Cardiac muscle cell (in vitro differentiated cells and primary cell): ENCODE measurements at regions not wholly inside any gene's neighbourhood (a gene's known extent, or its start where the extent isn't known, plus 50 kb on each side); places are given as distances from the start of the nearest gene placed in this dataset.

Source experiments
- DNase-seq, 2 donors: peaks; one replicate each; pipeline versions ENCODE4 v3.0.0 to v3.0.0-alpha.2; 2010 to 2017; ENCODE audit warnings: low read depth in 1 of 2, low spot score in 1 of 2
- H3K27ac ChIP-seq: fragments of 200-600 bp; sonication (generic); 2 replicates; pipeline ENCODE4 v1.5.1; 2016
- H3K27me3 ChIP-seq: fragments of 200-600 bp; sonication (generic); 2 replicates; pipeline ENCODE4 v1.6.0; 2016; ENCODE audit warnings: control low read depth
- H3K36me3 ChIP-seq: fragments of 200-600 bp; sonication (generic); 2 replicates; pipeline ENCODE4 v1.5.1; 2016; ENCODE audit warnings: control low read depth
- H3K4me1 ChIP-seq: fragments of 200-600 bp; sonication (generic); 2 replicates; pipeline ENCODE4 v1.8.1; 2017; ENCODE audit warnings: low read depth, mild to moderate bottlenecking, mixed run types
- H3K4me3 ChIP-seq: fragments of 200-600 bp; sonication (generic); 2 replicates; pipeline ENCODE4 v1.5.1; 2016; ENCODE audit warnings: mild to moderate bottlenecking
- H3K9me3 ChIP-seq: fragments of 200-600 bp; sonication (generic); 2 replicates; pipeline ENCODE4 v1.5.1; 2017; ENCODE audit warnings: low read depth, mild to moderate bottlenecking, control low read depth
- TF ChIP-seq, protein P1 (sequence below): IDR thresholded peaks from 2 replicates; pipeline ENCODE4 v1.5.1; 2012; ENCODE audit warnings: low read depth, mild to moderate bottlenecking, low read length

DNA sequence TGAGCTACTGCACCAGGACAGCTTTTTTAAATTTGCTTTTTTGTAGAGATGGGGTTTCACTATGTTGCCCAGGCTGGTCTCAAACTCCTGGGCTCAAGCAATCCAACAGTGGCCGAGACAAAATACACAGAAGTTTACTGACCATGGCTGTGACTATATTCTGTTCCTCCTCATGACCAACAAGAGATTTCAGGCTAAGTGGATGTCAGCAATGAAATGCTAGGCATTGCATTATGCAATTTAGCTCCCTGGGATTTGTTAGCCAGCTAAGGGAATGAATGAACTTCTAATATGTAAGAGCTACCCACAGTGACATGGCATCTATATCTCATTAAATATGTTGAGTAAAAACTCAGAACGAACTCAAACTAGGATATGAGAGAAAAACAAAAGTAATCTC, 81.9 kb upstream of the MBOAT2 start:
- Histone ChIP-seq H3K4me1 (no peaks in the 10 kb centered on the region), H3K9me3 (no peaks in the 10 kb centered on the region), H3K36me3 (no peaks in the 10 kb centered on the region), H3K4me3 (no peak overlapping the region), H3K27me3 (no peaks in the 10 kb centered on the region), H3K27ac (no peak overlapping the region)
- TF ChIP-seq, protein P1, sequence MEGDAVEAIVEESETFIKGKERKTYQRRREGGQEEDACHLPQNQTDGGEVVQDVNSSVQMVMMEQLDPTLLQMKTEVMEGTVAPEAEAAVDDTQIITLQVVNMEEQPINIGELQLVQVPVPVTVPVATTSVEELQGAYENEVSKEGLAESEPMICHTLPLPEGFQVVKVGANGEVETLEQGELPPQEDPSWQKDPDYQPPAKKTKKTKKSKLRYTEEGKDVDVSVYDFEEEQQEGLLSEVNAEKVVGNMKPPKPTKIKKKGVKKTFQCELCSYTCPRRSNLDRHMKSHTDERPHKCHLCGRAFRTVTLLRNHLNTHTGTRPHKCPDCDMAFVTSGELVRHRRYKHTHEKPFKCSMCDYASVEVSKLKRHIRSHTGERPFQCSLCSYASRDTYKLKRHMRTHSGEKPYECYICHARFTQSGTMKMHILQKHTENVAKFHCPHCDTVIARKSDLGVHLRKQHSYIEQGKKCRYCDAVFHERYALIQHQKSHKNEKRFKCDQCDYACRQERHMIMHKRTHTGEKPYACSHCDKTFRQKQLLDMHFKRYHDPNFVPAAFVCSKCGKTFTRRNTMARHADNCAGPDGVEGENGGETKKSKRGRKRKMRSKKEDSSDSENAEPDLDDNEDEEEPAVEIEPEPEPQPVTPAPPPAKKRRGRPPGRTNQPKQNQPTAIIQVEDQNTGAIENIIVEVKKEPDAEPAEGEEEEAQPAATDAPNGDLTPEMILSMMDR: no peak
- DNase-seq: no peak

DNA sequence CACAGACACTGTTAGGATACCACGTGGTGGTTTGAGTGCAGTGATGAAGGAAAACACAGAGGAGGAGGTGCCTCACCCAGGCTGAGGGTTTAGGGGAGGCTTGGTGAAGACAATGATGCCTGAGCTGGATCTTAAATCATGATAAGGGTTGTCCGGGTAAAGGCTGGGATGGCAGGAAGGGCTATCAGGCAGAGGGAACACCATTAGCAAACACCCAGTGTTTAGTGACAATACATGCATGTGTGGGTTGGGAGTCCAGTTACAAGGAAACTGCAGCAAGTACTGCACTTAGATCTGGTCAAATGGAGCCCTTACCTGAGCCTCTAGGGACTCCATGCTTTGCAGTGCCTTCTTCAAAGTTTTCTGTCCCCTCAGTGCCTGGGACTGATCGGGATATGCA, 79.8 kb upstream of the MBOAT2 start:
- H3K27me3 ChIP-seq: no peaks in the 10 kb centered on the region
- no peaks in the 10 kb centered on the region for H3K36me3 ChIP-seq
- TF ChIP-seq, protein P1: no peak
- no peaks in the 10 kb centered on the region for H3K4me1 ChIP-seq
- no peak overlapping the region for H3K4me3 ChIP-seq
- H3K27ac ChIP-seq: no peak overlapping the region
- H3K9me3 ChIP-seq: no peaks in the 10 kb centered on the region
- no peak for DNase-seq

DNA sequence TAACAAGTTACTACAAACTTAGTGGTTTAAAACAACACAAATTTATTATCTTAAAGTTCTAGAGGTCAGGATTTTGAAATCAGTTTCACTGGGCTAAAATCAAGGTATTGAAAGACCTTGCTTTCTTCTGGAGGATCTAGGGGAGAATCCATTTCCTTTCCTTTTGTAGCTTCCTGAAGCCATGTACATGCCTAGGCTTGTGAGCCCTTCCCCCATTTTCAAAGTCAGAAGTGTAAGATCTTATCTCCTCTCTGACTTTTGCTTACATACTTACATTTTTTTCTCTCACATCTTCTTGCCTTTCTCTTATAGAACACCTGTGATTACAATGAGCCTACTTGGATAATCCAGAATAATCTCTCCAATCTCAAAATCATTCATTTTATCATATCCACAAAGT, 78.7 kb upstream of the MBOAT2 start:
- no peak overlapping the region for H3K27ac ChIP-seq
- H3K36me3 ChIP-seq: no peaks in the 10 kb centered on the region
- no peaks in the 10 kb centered on the region for H3K27me3 ChIP-seq
- TF ChIP-seq, protein P1: no peak
- no peaks in the 10 kb centered on the region for H3K4me1 ChIP-seq
- H3K4me3 ChIP-seq: no peak overlapping the region
- H3K9me3 ChIP-seq: no peaks in the 10 kb centered on the region
- DNase-seq: no peak

DNA sequence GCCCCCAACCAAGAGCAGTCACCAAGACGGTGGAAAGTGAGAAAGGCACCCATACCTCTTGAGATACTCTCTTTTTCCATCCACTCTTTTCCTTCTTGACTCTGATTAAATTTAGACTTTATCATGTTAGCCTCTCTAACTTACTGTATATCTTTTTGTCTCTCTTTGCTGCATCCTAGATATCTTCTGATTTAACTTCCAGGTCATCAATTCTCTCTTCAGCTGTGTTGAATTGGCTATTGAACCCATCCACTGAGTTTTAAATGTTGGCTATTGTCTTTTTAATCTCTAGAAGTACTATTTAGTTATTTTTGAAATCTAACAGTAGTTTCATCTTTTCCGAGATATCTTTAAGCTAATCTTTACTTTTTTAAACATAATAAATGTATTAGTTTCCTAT, 78.3 kb upstream of the MBOAT2 start:
- DNase-seq: no peak
- H3K27ac ChIP-seq: no peak overlapping the region
- no peaks in the 10 kb centered on the region for H3K9me3 ChIP-seq
- no peaks in the 10 kb centered on the region for H3K4me1 ChIP-seq
- no peaks in the 10 kb centered on the region for H3K36me3 ChIP-seq
- no peaks in the 10 kb centered on the region for H3K27me3 ChIP-seq
- TF ChIP-seq, protein P1: no peak
- H3K4me3 ChIP-seq: no peak overlapping the region

DNA sequence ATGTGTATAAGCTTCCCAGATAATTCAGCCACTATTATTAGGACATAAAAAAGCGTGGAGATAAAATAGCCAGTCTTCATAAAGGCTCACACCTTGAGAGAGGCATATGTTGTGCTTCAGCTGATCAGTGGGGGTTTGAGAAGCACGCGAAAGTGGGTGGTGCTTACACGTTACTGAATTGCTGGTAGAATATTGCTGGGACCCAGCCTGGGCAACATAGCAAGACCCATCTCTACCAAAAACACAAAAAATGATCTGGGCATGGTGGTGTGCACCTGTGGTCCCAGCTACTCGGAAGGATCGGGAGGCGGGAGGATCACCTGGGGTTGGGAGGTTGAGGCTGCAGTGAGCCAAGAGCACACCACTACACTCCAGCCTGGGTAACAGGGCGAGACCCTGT, 74.9 kb upstream of the MBOAT2 start:
- H3K36me3 ChIP-seq: no peaks in the 10 kb centered on the region
- TF ChIP-seq, protein P1: no peak
- no peaks in the 10 kb centered on the region for H3K27me3 ChIP-seq

DNA sequence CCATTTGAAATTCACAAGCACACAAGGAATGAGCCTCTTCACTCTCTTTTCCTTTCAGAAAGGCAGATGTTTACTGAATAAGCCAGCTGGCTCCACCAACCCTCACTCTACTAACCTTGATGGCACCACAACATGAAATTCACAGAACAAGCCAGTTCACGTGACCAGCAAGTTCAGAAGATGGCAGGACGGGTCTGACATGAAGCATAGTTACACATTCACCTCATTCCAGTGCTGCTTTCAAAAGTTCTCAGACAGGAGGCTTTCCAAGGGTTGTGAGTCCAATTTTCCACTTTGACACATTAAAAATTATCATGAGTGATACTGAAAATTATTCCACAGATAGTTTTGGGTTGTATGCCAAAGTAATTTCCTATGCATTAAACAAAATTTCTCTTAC, 74.2 kb upstream of the MBOAT2 start:
- no peaks in the 10 kb centered on the region for H3K27me3 ChIP-seq
- H3K36me3 ChIP-seq: no peaks in the 10 kb centered on the region
- no peak overlapping the region for H3K27ac ChIP-seq
- H3K9me3 ChIP-seq: no peaks in the 10 kb centered on the region
- no peak for DNase-seq
- H3K4me3 ChIP-seq: no peak overlapping the region
- no peaks in the 10 kb centered on the region for H3K4me1 ChIP-seq
- TF ChIP-seq, protein P1: no peak

More for the DNA sequence above, 74.9 kb upstream of the MBOAT2 start:
- no peaks in the 10 kb centered on the region for H3K9me3 ChIP-seq
- no peaks in the 10 kb centered on the region for H3K4me1 ChIP-seq
- no peak overlapping the region for H3K4me3 ChIP-seq
- H3K27ac ChIP-seq: no peak overlapping the region
- no peak for DNase-seq
